GM21360 (cell line): ENCODE measurements at regions not wholly inside any gene's neighbourhood (a gene's known extent, or its start where the extent isn't known, plus 50 kb on each side); places are given as distances from the start of the nearest gene placed in this dataset.
"Not testable (repeated sequence)": the region's sequence is repeated elsewhere in the genome, so short reads cannot be mapped to it uniquely, and the experiment has no call there.

Experiments used
- ATAC-seq: cut with Tn5 transposase; IDR thresholded peaks from one replicate; pipeline ENCODE4 v1.9.1; 2021; ENCODE audit warnings: mild to moderate bottlenecking, moderate library complexity; ENCODE audit not compliant: unreplicated experiment

- no peak for ATAC-seq
These were observed 129.1 kb upstream of the RAB4A start for GRCh38 chr1:229141689-229142377.

- no peak for ATAC-seq
These were observed 128.4 kb upstream of the RAB4A start for GRCh38 chr1:229142471-229142870.

DNA sequence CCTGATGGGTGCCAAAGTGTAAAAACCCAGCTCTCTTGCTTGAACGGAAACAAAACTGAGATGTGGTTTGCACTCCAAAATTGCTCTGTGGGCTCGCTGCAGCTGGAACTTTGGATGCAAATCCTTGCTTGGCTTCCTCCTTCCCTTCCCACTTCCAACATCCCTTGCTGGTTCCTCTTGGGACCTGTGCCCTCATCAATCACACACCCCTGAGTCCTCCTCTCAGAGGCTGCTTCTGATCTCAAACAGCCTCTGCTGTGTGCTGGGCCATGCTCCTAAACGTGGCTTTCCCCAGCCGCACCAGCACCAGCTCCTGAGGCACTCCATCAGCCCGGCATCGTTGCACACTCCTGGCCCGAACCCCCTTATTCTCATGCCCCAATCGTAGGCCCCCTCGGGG is 124.3 kb upstream of the RAB4A start:
- ATAC-seq: no peak

DNA sequence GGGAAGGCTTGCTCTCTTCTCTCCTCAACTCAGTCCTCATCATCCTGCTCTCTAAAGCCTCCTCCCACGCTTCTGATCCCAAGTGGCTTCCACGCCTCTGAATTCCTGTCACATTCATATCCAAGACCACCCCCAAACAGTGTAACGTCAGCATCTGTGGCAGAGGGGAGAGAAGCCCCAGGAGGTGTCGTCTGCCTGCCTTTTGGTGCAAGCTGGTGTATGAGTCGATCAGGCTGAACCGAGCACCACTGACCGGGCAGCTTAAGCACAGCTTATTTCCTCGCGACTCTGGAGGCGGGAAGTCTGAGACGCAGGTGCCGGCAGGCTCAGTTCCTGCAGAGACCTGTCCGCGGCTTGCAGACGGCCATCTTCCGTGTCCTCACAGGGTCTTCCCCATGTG is 123.8 kb upstream of the RAB4A start:
- ATAC-seq: no peak

GRCh38 chr1:229148041-229148671 is 122.8 kb upstream of the RAB4A start:
- ATAC-seq: no peak

GRCh38 chr1:229148743-229149142 is 122.2 kb upstream of the RAB4A start:
- ATAC-seq: no peak

DNA sequence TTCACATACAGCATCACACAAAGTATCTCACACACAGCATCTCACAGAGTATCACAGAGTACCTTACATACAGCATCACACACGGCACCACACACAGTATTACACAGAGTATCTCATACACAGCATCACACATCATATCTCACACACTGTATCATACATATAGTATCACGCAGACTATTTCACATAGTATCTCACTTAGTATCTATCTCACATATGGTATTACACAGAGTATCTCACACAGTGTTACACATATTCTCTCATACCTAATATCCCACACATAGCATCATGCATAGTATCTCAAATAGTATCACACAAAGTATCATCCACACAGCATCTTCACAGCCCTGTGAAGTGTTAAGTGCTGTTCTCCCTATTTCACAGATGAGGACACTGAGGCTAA is 121.5 kb upstream of the RAB4A start:
- no peak for ATAC-seq

- ATAC-seq: no peak
These were observed 120.4 kb upstream of the RAB4A start for GRCh38 chr1:229150518-229150917.

DNA sequence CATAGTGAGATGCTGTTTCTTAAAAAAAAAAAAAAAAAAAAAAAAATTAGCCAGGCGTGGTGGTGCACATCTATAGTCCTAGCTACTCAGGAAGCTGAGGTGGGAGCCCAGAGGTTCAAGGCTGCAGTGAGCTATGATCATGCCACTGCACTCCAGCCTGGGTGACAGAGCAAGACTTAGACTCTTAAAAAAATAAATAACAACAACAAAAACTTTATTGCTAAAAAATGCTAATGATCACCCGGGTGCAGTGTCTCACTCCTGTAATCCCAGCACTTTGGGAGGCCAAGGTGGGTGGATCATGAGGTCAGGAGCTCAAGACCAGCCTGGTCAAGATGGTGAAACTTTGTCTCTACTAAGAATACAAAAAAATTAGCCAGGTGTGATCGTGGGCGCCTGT is 119.5 kb upstream of the RAB4A start:
- ATAC-seq: not testable (repeated sequence)

- ATAC-seq: no peak
These were observed 118.6 kb upstream of the RAB4A start for GRCh38 chr1:229152311-229152710.

GRCh38 chr1:229153955-229154548 is 116.9 kb upstream of the RAB4A start:
- ATAC-seq: no peak

- no peak for ATAC-seq
These were observed 116.1 kb upstream of the RAB4A start for GRCh38 chr1:229154811-229155210.

DNA sequence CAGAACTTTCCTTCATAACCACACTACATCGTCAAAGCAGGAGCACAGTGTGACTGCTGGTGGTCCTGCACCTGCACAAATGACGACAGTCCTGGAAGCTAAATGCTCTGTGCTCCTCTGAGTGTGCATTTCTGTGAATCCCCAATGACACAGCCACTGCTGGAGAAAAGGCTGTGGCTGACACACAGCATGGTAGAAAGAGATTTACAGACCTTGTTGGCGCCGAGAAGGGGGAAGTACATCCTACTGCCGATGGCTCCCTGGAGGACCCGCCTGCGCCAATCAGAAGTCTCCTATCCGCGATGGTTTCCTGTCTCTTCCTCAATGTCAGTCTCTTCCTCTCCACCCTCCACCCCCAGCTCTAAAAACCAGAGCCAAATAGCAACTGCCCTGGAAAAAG is 115.4 kb upstream of the RAB4A start:
- no peak for ATAC-seq

DNA sequence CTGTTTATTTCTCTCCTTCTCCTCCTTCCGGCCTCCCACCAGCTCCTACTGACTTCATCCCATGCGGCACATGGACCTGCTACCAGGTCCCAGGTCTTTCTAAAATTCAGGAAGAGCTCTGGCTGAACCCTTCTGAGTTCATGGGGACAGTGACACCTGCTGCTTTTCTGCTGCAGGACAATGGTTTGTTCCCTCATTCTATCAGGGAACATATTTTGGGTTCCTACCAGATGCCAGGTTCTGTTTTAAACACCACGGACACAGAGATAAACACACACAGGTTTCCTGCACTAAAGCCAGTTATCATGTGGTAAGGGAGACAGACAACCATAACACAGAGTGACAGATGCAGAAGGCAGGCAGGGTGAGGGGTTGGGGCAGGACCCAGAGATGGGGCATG is 114.0 kb upstream of the RAB4A start:
- ATAC-seq: no peak

GRCh38 chr1:229157480-229157879 is 113.4 kb upstream of the RAB4A start:
- ATAC-seq: no peak

GRCh38 chr1:229158341-229158921 is 112.5 kb upstream of the RAB4A start:
- no peak for ATAC-seq

DNA sequence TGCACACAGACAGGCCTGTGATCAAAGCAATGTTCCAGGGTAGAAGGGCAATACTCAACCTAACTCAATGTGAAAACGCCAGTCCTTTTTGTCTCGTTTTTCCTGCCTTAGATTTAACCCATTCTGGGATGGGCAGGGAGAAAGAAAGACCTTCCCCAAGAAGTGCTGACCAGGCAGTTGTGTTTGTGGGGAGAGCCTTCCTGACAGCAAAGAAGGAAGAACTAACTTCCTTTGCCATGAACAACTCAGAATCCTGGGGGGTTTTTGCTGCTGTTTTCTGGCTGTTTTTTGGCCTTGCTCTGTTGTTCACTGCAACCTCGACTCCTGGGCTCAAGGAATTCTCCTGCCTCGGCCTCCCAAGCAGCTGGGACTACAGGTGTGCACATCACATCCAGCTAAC is 112.0 kb upstream of the RAB4A start:
- ATAC-seq: no peak

DNA sequence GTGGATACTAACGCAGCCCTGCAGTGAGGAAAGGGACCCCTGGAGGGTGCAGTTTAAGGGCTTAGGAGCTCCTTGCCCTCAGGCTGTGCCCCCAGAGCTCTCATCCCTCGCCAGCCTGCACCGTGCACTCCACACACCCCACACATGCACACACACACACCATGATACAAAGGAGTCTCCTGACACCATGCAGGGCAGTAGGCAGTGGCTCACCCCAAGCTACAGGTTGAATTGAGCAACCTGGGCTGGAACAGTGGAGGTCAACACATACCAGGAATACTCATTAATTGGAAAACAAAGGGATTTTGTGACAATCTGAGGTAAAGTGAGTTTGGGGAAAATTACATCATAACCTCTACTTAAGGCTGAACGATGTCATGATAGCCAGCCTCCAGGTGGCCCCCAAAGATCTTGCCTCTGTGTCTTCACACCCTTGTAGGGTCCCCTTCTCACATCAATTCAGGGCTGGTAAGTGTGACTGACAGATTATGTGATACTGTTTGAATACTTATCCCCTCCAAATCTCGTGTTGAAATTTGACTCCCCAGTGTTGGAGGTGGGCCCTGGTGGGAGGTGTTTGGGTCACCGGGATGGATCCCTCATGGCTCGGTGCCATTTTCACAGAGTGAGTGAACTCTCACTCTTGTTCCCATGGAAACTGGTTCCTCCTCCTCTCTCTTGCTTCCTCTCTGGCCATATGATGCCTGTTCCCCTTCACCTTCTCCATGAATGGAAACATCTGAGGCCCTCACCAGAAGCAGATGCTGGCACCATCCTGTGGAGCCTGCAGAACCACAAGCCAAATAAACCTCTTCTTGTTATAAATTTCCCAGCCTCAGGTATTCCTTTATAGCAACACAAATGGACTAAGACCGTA is 111.0 kb upstream of the RAB4A start:
- ATAC-seq: no peak

GRCh38 chr1:229161740-229162139 is 109.2 kb upstream of the RAB4A start:
- ATAC-seq: no peak

- no peak for ATAC-seq
These were observed 107.9 kb upstream of the RAB4A start for GRCh38 chr1:229162825-229163515.

GRCh38 chr1:229164348-229164747 is 106.6 kb upstream of the RAB4A start:
- no peak for ATAC-seq
